Hepatocyte (in vitro differentiated cells): ENCODE measurements at regions not wholly inside any gene's neighbourhood (a gene's known extent, or its start where the extent isn't known, plus 50 kb on each side); places are given as distances from the start of the nearest gene placed in this dataset.

Experiments
- EZH2phosphoT487 ChIP-seq: fragments of 200-600 bp; sonication (generic); IDR thresholded peaks from one replicate; pipeline ENCODE4 v1.6.1; 2018; ENCODE audit warnings: antibody characterized with exemption, mild to moderate bottlenecking, low read depth, moderate library complexity; ENCODE audit not compliant: unreplicated experiment, severe bottlenecking
- TF ChIP-seq, protein P1 (sequence below): fragments of 200-600 bp; sonication (generic); IDR thresholded peaks from 2 replicates; pipeline ENCODE4 v1.5.1; 2016; ENCODE audit warnings: antibody characterized with exemption, mild to moderate bottlenecking; ENCODE audit not compliant: poor library complexity

- TF ChIP-seq, protein P1, sequence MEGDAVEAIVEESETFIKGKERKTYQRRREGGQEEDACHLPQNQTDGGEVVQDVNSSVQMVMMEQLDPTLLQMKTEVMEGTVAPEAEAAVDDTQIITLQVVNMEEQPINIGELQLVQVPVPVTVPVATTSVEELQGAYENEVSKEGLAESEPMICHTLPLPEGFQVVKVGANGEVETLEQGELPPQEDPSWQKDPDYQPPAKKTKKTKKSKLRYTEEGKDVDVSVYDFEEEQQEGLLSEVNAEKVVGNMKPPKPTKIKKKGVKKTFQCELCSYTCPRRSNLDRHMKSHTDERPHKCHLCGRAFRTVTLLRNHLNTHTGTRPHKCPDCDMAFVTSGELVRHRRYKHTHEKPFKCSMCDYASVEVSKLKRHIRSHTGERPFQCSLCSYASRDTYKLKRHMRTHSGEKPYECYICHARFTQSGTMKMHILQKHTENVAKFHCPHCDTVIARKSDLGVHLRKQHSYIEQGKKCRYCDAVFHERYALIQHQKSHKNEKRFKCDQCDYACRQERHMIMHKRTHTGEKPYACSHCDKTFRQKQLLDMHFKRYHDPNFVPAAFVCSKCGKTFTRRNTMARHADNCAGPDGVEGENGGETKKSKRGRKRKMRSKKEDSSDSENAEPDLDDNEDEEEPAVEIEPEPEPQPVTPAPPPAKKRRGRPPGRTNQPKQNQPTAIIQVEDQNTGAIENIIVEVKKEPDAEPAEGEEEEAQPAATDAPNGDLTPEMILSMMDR = peak; percentile 57
- TF ChIP-seq EZH2phosphoT487 = no peak
Observed at GRCh38 chr14:28142400-28143015, 624.1 kb upstream of the FOXG1 start.
